Central memory CD4-positive, alpha-beta T cell (primary cell): ENCODE measurements at regions not wholly inside any gene's neighbourhood (a gene's known extent, or its start where the extent isn't known, plus 50 kb on each side); places are given as distances from the start of the nearest gene placed in this dataset.
"Not testable (repeated sequence)": the region's sequence is repeated elsewhere in the genome, so short reads cannot be mapped to it uniquely, and the experiment has no call there.

ENCODE experiments used
- DNase-seq: peaks from one replicate; pipeline ENCODE4 v3.0.0; 2022

DNA sequence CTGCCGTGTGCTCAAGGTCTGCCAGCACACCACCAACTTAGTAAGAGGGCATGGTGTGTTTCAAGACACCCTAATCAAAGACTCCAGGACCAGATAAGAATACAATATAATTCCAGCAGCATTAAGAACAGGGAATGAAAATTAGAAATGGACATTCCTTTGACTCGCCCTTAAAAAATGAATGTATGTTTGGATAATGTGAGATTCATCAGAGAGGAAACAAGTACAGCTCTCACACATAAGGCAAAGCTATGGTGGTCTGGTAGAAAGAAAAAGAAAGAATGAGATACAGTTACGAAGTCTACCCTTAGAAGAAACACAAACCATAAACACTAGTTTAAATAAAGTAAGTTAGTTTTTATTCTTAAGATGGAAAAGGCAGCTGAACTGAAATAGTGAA, 174.8 kb upstream of the ANK3 start:
- DNase-seq, result no peak

DNA sequence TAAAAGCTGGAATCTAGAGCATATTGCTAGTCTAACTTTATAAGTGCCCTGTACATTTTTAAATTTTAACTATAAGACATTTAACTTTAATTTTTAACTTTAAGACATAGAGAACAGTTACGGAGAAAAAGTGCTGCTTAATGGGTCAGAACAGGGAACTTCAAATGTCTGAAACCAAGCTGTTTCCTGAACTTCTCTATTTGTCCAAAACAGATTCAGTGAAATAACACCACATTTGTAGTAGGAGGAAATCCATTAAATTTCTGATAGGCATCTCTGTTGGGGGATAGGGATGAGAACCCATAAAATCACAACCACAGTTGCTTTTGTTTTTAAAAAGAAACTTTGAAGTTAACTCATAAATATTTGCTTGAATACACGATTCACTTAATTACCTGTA, 170.8 kb upstream of the ANK3 start:
- DNase-seq, result no peak

DNA sequence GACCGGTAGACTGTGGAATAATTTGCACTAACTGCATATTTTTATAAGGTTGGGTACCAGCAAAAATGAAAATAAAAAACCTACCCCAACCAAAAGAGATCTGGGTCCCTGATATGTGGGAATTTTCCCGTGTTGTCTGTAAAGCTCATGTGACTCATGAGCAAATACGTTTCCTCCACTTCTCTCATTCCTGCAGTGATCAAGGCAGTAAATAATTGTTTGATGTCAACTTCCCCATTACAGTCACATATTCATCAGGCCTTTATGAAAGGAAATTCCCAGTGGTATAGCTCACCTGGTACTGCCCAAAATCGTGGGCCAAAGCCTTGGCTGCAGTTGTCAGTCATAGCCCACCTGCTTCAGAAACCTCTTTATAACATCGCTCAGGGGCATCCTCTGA, 166.0 kb upstream of the ANK3 start:
- no peak for DNase-seq

DNA sequence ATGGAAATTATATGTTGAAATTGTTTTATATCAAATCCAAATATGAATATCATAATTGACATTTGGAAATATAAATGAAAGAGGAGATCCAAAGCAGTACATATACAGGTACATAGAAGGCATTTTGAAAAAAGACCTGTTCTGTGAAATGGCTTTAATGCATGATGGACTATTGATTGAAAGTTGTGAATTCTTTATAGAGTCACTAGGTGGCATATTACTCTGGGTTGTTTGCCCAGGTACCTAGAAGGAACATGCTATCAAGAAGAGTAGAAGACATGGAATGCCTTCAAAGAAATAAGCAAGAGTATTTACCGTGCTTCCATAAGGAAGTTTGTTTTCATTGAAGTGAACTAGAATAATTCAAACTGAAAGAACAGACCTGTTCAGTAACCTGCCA, 160.0 kb upstream of the ANK3 start:
- no peak for DNase-seq

DNA sequence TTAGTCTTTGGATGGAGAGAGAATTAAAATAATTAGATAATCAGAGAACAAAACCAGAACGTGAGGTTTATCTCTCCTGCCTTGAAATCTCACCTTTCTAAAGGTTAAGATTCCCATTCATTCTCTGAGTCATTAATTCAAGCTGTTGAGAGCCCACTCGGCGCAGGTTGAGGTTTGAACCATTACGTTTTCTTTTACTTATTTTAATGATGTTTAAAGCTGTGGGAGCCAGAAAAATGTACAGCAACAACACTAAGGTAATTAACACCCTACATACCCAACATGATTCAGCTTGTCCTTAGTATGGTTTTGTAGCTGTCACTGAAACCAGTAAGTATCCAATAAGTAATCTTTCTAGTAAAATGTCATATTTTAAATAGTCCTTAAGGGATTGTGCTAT, 153.0 kb upstream of the ANK3 start:
- no peak for DNase-seq

GRCh38 chr10:60541451-60541850, 151.8 kb upstream of the ANK3 start:
- DNase-seq, result no peak

GRCh38 chr10:60537697-60538096, 148.0 kb upstream of the ANK3 start:
- no peak for DNase-seq

- no peak for DNase-seq
Observed at GRCh38 chr10:60536529-60537114, 146.9 kb upstream of the ANK3 start.

DNA sequence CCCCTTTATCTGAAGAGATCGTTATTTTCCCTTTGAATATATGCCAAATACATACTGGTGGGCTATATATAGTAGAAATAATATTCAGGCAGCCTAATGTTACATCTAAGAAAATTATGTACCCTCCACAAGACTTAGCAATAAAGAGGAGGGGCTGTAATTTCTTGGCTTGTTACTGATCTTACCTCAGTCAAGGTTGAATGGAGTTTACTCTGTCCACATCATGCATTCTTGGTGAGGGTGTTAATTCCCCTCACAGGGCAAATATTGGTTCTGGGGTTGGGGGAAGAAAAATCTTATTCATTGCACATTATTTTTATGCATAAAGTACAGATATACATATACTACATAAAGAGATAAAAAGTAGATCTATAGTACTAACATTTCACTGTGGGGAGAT, 145.8 kb upstream of the ANK3 start:
- DNase-seq, result no peak

GRCh38 chr10:60534761-60535389, 145.2 kb upstream of the ANK3 start:
- no peak for DNase-seq

- DNase-seq, result no peak
Observed at GRCh38 chr10:60532696-60533468, 143.2 kb upstream of the ANK3 start.

GRCh38 chr10:60531006-60531405, 141.3 kb upstream of the ANK3 start:
- no peak for DNase-seq

DNA sequence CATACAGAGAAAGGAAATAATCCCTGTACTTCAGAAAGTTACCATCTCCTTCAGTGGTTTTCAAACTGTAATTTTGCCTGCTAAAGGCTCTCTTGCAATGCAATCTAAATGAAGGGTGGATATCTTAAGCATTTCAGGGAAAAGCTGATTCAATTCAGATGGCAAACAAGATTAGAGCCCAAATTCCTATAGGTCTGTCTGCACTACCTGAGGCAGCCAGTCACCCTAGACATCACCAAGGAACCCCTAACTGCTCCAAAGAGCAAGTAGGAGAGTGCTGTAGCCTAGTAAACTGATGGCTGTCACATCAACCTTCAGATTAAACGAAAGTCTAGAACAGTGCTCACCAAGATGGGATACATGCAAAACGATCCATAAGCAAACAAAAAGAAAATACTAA, 138.0 kb upstream of the ANK3 start:
- no peak for DNase-seq

DNA sequence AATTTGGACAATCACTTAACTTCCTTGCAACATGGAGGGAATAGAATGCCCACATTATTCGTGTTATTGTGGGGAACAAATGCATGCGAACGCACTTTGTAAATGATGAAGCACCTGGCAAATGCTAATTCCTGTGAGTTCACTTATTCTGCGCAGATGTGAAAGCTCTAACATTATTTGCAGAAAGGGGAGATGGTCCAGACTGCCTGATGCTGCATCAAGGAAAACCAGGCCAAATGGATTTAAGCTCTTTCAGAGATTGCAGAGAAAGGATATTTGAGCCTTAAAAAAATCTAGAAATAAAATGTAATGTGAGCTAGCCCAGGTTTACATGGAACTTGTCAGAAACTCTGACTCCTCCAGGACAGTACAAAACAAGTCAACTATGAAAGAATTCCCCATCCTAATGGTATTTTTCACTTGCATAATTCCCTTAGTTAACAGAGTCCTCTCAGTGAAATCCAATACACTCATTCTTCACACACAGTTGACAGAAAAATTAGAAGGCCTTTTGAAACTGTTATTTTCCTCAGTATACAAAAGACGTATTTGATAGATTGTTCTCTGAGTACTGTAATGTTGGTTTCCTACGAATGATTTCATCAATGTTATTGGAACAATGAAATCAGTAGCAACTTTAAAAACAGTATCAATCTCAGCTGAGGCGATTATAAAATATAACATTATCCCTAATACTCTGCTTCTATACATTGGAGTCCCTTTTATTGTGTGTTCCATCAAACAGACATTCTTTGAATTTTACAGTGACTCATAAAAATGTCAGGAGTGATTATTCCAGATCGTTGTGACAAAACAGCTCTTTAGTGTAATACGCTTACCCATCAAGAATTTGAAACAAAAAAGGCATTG, 136.3 kb upstream of the ANK3 start:
- no peak for DNase-seq

- no peak for DNase-seq
Observed at GRCh38 chr10:60524541-60524940, 134.9 kb upstream of the ANK3 start.

GRCh38 chr10:60523371-60523770, 133.7 kb upstream of the ANK3 start:
- not testable (repeated sequence) for DNase-seq

DNA sequence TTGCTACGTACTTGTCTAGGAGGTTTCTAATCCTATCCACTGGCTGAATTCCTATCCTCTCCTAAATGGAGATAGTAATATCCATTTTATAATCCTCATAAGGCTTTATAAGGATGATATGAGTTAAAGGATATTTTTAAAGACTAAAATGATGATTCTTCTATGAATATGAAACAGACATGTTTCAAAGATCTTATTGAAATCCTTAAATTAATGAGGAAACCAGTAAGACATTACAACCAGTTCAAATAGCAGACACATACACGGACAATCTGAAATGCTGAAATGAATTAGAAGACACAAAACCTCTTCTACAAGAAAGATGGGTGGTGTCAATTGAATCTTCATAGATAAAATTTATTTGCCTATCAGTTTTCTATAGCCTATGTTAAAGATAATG, 132.9 kb upstream of the ANK3 start:
- DNase-seq, result no peak

GRCh38 chr10:60521974-60522405, 132.3 kb upstream of the ANK3 start:
- no peak for DNase-seq

GRCh38 chr10:60518745-60519144, 129.1 kb upstream of the ANK3 start:
- no peak for DNase-seq

- DNase-seq, result no peak
Observed at GRCh38 chr10:60517805-60518204, 128.1 kb upstream of the ANK3 start.

DNA sequence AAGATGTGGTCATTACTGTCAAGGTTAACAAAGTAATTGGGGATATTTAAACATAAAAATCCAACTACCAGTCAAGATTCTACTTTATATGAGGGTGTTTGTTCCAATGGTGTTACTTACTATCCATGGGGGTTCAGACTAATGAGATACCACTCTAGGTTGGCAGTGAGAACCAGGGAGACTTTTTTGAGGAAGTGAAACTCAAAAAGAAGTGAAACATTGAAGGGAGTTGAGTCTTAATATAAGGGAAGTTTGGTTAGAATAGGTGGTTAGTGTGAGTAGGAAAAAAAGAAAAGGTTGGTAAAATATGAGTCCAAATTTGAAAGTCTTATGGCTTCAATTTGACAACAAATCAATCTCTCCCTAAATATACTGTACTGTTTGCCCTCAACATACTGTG, 123.6 kb upstream of the ANK3 start:
- DNase-seq, result no peak

DNA sequence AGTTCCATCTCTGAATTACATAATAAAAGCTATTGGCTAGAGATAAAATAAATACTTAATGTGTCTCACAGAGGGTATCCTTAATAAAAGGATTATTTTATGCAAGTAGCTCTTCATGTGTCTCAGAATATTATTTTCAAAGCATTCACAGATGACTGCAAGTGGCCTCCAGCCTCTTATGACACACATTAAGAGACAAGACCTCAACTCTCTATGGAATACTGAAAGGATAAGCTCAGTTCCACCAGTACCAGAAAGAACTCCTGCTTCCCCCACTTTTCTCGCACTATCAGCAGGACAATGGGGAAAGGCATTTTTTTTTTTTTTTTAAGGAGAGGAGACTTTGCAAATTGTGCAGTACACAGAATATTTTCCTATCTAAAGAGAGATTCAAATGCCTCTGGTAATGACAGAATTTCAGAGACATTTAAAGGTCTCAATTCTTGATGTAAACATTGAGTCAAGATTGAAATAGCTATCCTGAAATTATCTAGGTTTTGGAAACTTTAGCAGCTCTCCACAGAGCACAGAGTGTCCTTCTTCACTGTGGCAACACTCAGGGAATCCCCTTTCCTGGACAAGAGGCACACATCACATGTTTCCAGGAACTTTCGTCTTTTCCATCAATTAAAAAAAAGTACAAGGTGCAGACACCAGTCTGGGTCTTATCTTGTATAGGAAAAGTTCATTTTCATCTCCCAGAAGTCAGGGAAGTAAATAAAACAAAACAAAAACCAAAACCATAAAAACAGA, 122.0 kb upstream of the ANK3 start:
- DNase-seq, result no peak

- DNase-seq, result no peak
Observed at GRCh38 chr10:60508831-60509230, 119.2 kb upstream of the ANK3 start.
